ENCODE measurements at regions not wholly inside any gene's neighbourhood (a gene's known extent, or its start where the extent isn't known, plus 50 kb on each side); places are given as distances from the start of the nearest gene placed in this dataset.
"Not testable (repeated sequence)": the region's sequence is repeated elsewhere in the genome, so short reads cannot be mapped to it uniquely, and the experiment has no call there.

GRCh38 chr1:191432817-191433216, 725.4 kb upstream of the RGS18 start:
- POLR2A ChIA-PET: no interaction called here

DNA sequence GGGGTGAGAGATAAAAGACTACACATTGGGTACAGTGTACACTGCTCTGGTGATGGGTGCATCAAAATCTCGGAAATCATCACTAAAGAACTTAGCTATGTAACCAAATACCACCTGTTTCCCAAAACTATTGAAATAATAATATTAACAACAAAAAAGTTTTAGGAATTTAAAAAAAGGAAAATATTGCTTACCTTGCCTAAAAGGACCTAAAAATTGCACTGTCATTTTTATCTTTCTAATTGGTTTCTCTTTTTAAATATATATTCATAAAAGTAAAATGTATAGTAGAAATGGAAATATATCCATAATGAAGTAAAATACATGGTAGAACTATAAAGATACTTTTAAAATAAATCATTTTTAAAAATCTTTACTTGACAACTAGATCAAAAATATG, 719.3 kb upstream of the RGS18 start:
- Histone ChIP-seq H3K4me1 (ENCODE audit: control insufficient read depth, insufficient read depth, low read length) (no peaks in the 10 kb centered on the region), H3K4me3 (ENCODE audit: low read depth in 2 of 2, low read length in 2 of 2) (no peak overlapping the region), H3K27me3 (ENCODE audit: control insufficient read depth, insufficient read depth, low read length) (no peaks in the 10 kb centered on the region), H3K27ac (ENCODE audit: low read length) (no peak overlapping the region), H3K9me3 (ENCODE audit: control insufficient read depth, insufficient read depth, low read depth, low read length) (no peaks in the 10 kb centered on the region), H3K36me3 (ENCODE audit: control insufficient read depth, insufficient read depth, low read length) (no peaks in the 10 kb centered on the region)
- TF ChIP-seq CTCF (IDR thresholded peaks at IDR 0.05): no peak
- no peak for TF ChIP-seq TCF7L2 (IDR thresholded peaks at IDR 0.05; ENCODE audit: low read depth, low read length)
- no peak for TF ChIP-seq POLR2AphosphoS5 (IDR thresholded peaks at IDR 0.05; ENCODE audit: low read depth, low read length)
- TF ChIP-seq, protein P1, sequence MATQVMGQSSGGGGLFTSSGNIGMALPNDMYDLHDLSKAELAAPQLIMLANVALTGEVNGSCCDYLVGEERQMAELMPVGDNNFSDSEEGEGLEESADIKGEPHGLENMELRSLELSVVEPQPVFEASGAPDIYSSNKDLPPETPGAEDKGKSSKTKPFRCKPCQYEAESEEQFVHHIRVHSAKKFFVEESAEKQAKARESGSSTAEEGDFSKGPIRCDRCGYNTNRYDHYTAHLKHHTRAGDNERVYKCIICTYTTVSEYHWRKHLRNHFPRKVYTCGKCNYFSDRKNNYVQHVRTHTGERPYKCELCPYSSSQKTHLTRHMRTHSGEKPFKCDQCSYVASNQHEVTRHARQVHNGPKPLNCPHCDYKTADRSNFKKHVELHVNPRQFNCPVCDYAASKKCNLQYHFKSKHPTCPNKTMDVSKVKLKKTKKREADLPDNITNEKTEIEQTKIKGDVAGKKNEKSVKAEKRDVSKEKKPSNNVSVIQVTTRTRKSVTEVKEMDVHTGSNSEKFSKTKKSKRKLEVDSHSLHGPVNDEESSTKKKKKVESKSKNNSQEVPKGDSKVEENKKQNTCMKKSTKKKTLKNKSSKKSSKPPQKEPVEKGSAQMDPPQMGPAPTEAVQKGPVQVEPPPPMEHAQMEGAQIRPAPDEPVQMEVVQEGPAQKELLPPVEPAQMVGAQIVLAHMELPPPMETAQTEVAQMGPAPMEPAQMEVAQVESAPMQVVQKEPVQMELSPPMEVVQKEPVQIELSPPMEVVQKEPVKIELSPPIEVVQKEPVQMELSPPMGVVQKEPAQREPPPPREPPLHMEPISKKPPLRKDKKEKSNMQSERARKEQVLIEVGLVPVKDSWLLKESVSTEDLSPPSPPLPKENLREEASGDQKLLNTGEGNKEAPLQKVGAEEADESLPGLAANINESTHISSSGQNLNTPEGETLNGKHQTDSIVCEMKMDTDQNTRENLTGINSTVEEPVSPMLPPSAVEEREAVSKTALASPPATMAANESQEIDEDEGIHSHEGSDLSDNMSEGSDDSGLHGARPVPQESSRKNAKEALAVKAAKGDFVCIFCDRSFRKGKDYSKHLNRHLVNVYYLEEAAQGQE (IDR thresholded peaks at IDR 0.05; ENCODE audit: insufficient read depth in 1 of 2, low read depth in 2 of 2, low read length in 1 of 2): no peak
- TF ChIP-seq SIN3A (IDR thresholded peaks at IDR 0.05; ENCODE audit: borderline replicate concordance, insufficient read depth, low read depth, low read length): no peak
- intact Hi-C loops (cut with micrococcal nuclease; ENCODE audit: unreplicated experiment): no loop called here
- DNase-seq (ENCODE audit: low read depth, low spot score) (no peak), ATAC-seq (no peak)
- ChIA-PET POLR2A (no interaction called here), CTCF (no interaction called here)
- BruUV-seq (replicated peaks): no TSS peak
- in situ Hi-C loops (cut with HindIII; ENCODE audit: low pct_unique_long_range_greater_than_20kb, low sequenced_read_pairs): no loop called here

More at GRCh38 chr1:191432817-191433216, 725.4 kb upstream of the RGS18 start:
- H3K27me3 ChIP-seq (ENCODE audit: control insufficient read depth, insufficient read depth, low read length): no peaks in the 10 kb centered on the region
- H3K27ac ChIP-seq (ENCODE audit: low read length): no peak overlapping the region
- CTCF ChIA-PET: no interaction called here
- no peaks in the 10 kb centered on the region for H3K4me1 ChIP-seq (ENCODE audit: control insufficient read depth, insufficient read depth, low read length)
- DNase-seq (ENCODE audit: low read depth, low spot score) (no peak), ATAC-seq (no peak)
- intact Hi-C loops (cut with micrococcal nuclease; ENCODE audit: unreplicated experiment): no loop called here
- no peaks in the 10 kb centered on the region for H3K36me3 ChIP-seq (ENCODE audit: control insufficient read depth, insufficient read depth, low read length)
- TF ChIP-seq TCF7L2 (IDR thresholded peaks at IDR 0.05; ENCODE audit: low read depth, low read length): no peak
- no peak for TF ChIP-seq CTCF (IDR thresholded peaks at IDR 0.05)
- no peak for TF ChIP-seq POLR2AphosphoS5 (IDR thresholded peaks at IDR 0.05; ENCODE audit: low read depth, low read length)
- TF ChIP-seq, protein P1 (IDR thresholded peaks at IDR 0.05; ENCODE audit: insufficient read depth in 1 of 2, low read depth in 2 of 2, low read length in 1 of 2): no peak
- no peak for TF ChIP-seq SIN3A (IDR thresholded peaks at IDR 0.05; ENCODE audit: borderline replicate concordance, insufficient read depth, low read depth, low read length)
- H3K4me3 ChIP-seq (ENCODE audit: low read depth in 2 of 2, low read length in 2 of 2): no peak overlapping the region
- no peaks in the 10 kb centered on the region; the same call in 1 of the 2 replicates for H3K9me3 ChIP-seq (ENCODE audit: control insufficient read depth, insufficient read depth, low read depth, low read length)
- no TSS peak for BruUV-seq (replicated peaks)
- in situ Hi-C loops (cut with HindIII; ENCODE audit: low pct_unique_long_range_greater_than_20kb, low sequenced_read_pairs): no loop called here

DNA sequence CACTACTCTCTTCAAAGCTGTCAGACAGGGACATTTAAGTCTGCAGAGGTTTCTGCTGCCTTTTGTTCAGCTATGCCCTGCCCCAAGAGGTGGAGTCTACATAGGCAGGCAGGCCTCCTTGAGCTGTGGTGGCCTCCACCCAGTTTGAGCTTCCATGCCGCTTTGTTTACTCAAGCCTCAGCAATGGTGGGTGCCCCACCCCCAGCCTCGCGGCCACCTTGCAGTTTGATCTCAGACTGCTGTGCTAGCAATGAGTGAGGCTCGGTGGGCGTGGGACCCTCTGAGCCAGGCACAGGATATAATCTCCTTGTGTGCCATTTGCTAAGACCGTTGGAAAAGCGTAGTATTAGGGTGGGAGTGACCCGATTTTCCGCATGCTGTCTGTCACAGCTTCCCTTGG, 710.0 kb upstream of the RGS18 start:
- BruUV-seq (replicated peaks); DNase-seq (ENCODE audit: low read depth, low spot score); H3K9me3 ChIP-seq (ENCODE audit: control insufficient read depth, insufficient read depth, low read depth, low read length); H3K4me1 ChIP-seq (ENCODE audit: control insufficient read depth, insufficient read depth, low read length); H3K27ac ChIP-seq (ENCODE audit: low read length); POLR2A ChIA-PET; in situ Hi-C loops (cut with HindIII; ENCODE audit: low pct_unique_long_range_greater_than_20kb, low sequenced_read_pairs); ATAC-seq; H3K27me3 ChIP-seq (ENCODE audit: control insufficient read depth, insufficient read depth, low read length); CTCF ChIA-PET; intact Hi-C loops (cut with micrococcal nuclease; ENCODE audit: unreplicated experiment); H3K36me3 ChIP-seq (ENCODE audit: control insufficient read depth, insufficient read depth, low read length); H3K4me3 ChIP-seq (ENCODE audit: low read depth in 2 of 2, low read length in 2 of 2): not testable (repeated sequence)
